Retinal pigment epithelial cell (primary cell): ENCODE measurements at regions not wholly inside any gene's neighbourhood (a gene's known extent, or its start where the extent isn't known, plus 50 kb on each side); places are given as distances from the start of the nearest gene placed in this dataset.

Experiments
- DNase-seq: peaks from one replicate; pipeline ENCODE4 v3.0.0-alpha.2; 2010; ENCODE audit warnings: low read depth
- H3K4me3 ChIP-seq: 2 replicates; pipeline ENCODE4 v1.5.1; 2011; ENCODE audit warnings: mild to moderate bottlenecking, low read length, control low read depth, moderate library complexity
- CTCF ChIP-seq: conservative IDR thresholded peaks from 2 replicates; pipeline ENCODE4 v1.5.1; 2011; ENCODE audit warnings: low read depth, low read length, control low read depth, inconsistent platforms

GRCh38 chr5:136892000-136892399 is 526.7 kb upstream of the TRPC7 start:
- no peak overlapping the region for H3K4me3 ChIP-seq
- TF ChIP-seq CTCF, result no peak
- no peak for DNase-seq

GRCh38 chr5:136891175-136891972 is 526.0 kb upstream of the TRPC7 start:
- peak; percentile 19 for TF ChIP-seq CTCF
- no peak for DNase-seq

GRCh38 chr5:136890431-136891148 is 525.2 kb upstream of the TRPC7 start:
- no peak overlapping the region for H3K4me3 ChIP-seq
- peak; percentile 55 for DNase-seq
- TF ChIP-seq CTCF, result no peak

More at GRCh38 chr5:136891175-136891972, 526.0 kb upstream of the TRPC7 start:
- no peak overlapping the region for H3K4me3 ChIP-seq

GRCh38 chr5:136886608-136887007 is 521.3 kb upstream of the TRPC7 start:
- no peak for TF ChIP-seq CTCF
- H3K4me3 ChIP-seq, result no peak overlapping the region
- no peak for DNase-seq

GRCh38 chr5:136864960-136865359 is 499.6 kb upstream of the TRPC7 start:
- no peak overlapping the region for H3K4me3 ChIP-seq
- TF ChIP-seq CTCF, result no peak
- no peak for DNase-seq

GRCh38 chr5:136856648-136857047 is 491.3 kb upstream of the TRPC7 start:
- no peak for DNase-seq
- no peak for TF ChIP-seq CTCF
- H3K4me3 ChIP-seq, result no peak overlapping the region
